ENCODE measurements at regions not wholly inside any gene's neighbourhood (a gene's known extent, or its start where the extent isn't known, plus 50 kb on each side); places are given as distances from the start of the nearest gene placed in this dataset.

DNA sequence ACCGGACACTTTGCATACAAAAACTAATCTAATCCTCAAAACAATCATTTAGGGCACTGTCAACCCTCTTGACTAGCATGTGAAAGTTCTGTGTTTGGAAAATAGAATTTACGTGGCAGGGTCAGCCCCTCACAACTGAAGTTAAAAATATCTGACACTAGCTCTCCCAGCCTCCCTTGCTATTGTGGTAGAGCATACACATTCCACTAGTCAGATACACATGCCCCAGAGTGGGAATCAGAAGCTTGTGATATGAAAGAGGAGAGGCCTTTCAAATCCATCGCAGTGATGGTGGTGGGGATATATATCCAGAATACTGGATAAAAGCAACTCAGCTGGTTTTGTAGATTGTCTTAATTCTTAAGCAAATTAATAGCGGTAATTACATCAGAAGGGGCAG lies 205.7 kb upstream of the IL15 start:
- no peak overlapping the region for H3K4me3 ChIP-seq (ENCODE audit: low read depth in 1 of 2, low read length in 2 of 2)
- H3K27me3 ChIP-seq (ENCODE audit: low read depth, low read length): no peaks in the 10 kb centered on the region
- H3K27ac ChIP-seq (ENCODE audit: low read length): no peak overlapping the region
- no peaks in the 10 kb centered on the region for H3K4me1 ChIP-seq (ENCODE audit: control insufficient read depth in 1 of 2, insufficient read depth in 2 of 2, low read length in 2 of 2)
- H3K36me3 ChIP-seq (ENCODE audit: control insufficient read depth in 1 of 2, insufficient read depth in 2 of 2, low read length in 2 of 2): no peaks in the 10 kb centered on the region
- H3K9me3 ChIP-seq (ENCODE audit: control insufficient read depth in 1 of 2, low read length in 2 of 2): no peaks in the 10 kb centered on the region

GRCh38 chr4:141432000-141432712 lies 204.2 kb upstream of the IL15 start:
- Histone ChIP-seq H3K4me1 (ENCODE audit: control insufficient read depth in 1 of 2, insufficient read depth in 2 of 2, low read length in 2 of 2) (no peaks in the 10 kb centered on the region), H3K4me3 (ENCODE audit: low read depth in 1 of 2, low read length in 2 of 2) (no peak overlapping the region), H3K27me3 (ENCODE audit: low read depth, low read length) (no peaks in the 10 kb centered on the region), H3K36me3 (ENCODE audit: control insufficient read depth in 1 of 2, insufficient read depth in 2 of 2, low read length in 2 of 2) (no peaks in the 10 kb centered on the region), H3K27ac (ENCODE audit: low read length) (no peak overlapping the region), H3K9me3 (ENCODE audit: control insufficient read depth in 1 of 2, low read length in 2 of 2) (no peaks in the 10 kb centered on the region)

- Histone ChIP-seq H3K4me3 (ENCODE audit: low read depth in 1 of 2, low read length in 2 of 2) (no peak overlapping the region), H3K9me3 (ENCODE audit: control insufficient read depth in 1 of 2, low read length in 2 of 2) (no peaks in the 10 kb centered on the region)
Measured at GRCh38 chr4:141435446-141436225, 200.7 kb upstream of the IL15 start.

GRCh38 chr4:141439223-141439622 lies 197.2 kb upstream of the IL15 start:
- Histone ChIP-seq H3K27ac (ENCODE audit: low read length) (no peak overlapping the region), H3K4me1 (ENCODE audit: control insufficient read depth in 1 of 2, insufficient read depth in 2 of 2, low read length in 2 of 2) (no peaks in the 10 kb centered on the region), H3K27me3 (ENCODE audit: low read depth, low read length) (no peaks in the 10 kb centered on the region), H3K9me3 (ENCODE audit: control insufficient read depth in 1 of 2, low read length in 2 of 2) (no peaks in the 10 kb centered on the region), H3K36me3 (ENCODE audit: control insufficient read depth in 1 of 2, insufficient read depth in 2 of 2, low read length in 2 of 2) (no peaks in the 10 kb centered on the region), H3K4me3 (ENCODE audit: low read depth in 1 of 2, low read length in 2 of 2) (no peak overlapping the region)

More at GRCh38 chr4:141435446-141436225, 200.7 kb upstream of the IL15 start:
- Histone ChIP-seq H3K27me3 (ENCODE audit: low read depth, low read length) (no peaks in the 10 kb centered on the region), H3K27ac (ENCODE audit: low read length) (no peak overlapping the region), H3K4me1 (ENCODE audit: control insufficient read depth in 1 of 2, insufficient read depth in 2 of 2, low read length in 2 of 2) (no peaks in the 10 kb centered on the region), H3K36me3 (ENCODE audit: control insufficient read depth in 1 of 2, insufficient read depth in 2 of 2, low read length in 2 of 2) (no peaks in the 10 kb centered on the region)

DNA sequence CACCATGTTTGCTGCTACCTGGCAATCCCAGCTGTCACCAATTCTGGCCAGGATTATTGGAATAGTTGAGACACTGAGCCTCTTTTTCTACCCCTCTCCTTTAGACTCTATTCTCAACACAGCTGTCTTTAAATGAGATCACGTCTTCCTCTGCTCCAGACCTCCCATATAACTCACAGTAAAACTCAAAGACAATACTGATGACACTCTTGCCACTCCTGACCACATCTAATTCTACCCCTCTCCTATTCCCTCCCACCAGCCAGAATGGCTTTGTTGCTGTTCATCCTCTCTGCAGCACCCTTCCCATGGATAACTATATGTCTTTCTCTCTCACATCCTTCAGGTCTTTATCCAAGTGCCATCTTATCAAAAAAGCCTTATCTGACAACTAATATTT lies 188.6 kb upstream of the IL15 start:
- Histone ChIP-seq H3K9me3 (ENCODE audit: control insufficient read depth in 1 of 2, low read length in 2 of 2) (no peaks in the 10 kb centered on the region), H3K27me3 (ENCODE audit: low read depth, low read length) (no peaks in the 10 kb centered on the region), H3K4me3 (ENCODE audit: low read depth in 1 of 2, low read length in 2 of 2) (no peak overlapping the region), H3K27ac (ENCODE audit: low read length) (no peak overlapping the region), H3K36me3 (ENCODE audit: control insufficient read depth in 1 of 2, insufficient read depth in 2 of 2, low read length in 2 of 2) (no peaks in the 10 kb centered on the region), H3K4me1 (ENCODE audit: control insufficient read depth in 1 of 2, insufficient read depth in 2 of 2, low read length in 2 of 2) (no peaks in the 10 kb centered on the region)

DNA sequence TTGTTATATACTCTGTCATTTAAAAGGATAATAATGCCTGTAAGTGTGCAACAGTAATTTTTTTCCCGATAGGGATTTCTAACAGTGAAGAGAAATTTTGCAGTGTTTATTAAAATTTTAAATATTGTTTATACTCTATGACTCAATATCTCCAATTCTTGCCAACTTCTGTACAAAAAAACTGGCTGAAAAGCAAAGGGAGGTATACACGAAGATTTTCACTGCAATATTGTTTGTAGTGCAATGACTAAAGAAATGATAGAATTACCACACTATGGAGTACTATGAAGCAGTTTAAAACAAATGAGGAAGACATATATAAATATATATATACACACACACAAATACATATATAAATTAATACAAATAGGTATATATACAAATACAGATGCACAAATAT lies 187.9 kb upstream of the IL15 start:
- no peak overlapping the region for H3K27ac ChIP-seq (ENCODE audit: low read length)
- no peaks in the 10 kb centered on the region for H3K9me3 ChIP-seq (ENCODE audit: control insufficient read depth in 1 of 2, low read length in 2 of 2)
- no peaks in the 10 kb centered on the region for H3K27me3 ChIP-seq (ENCODE audit: low read depth, low read length)
- H3K4me1 ChIP-seq (ENCODE audit: control insufficient read depth in 1 of 2, insufficient read depth in 2 of 2, low read length in 2 of 2): no peaks in the 10 kb centered on the region
- no peak overlapping the region for H3K4me3 ChIP-seq (ENCODE audit: low read depth in 1 of 2, low read length in 2 of 2)
- no peaks in the 10 kb centered on the region for H3K36me3 ChIP-seq (ENCODE audit: control insufficient read depth in 1 of 2, insufficient read depth in 2 of 2, low read length in 2 of 2)

DNA sequence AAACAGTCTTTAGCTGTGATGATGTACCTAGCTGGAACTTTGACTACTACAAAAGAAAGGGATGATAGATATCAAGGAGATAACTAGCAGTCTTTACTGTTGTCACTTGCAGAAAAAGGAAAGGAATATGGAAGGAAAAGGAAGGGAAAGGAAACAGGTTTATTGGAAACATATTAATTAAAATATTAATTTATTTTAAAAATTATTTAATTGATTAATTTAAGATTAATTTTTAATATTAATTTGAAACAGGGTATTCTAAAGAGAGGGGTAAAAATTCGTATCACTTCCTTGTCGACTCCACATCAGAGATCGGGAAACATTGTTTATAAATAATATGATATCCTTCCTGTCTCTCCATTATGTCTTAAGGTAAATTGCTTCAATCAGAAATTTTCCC lies 186.5 kb upstream of the IL15 start:
- Histone ChIP-seq H3K9me3 (ENCODE audit: control insufficient read depth in 1 of 2, low read length in 2 of 2) (no peaks in the 10 kb centered on the region), H3K4me1 (ENCODE audit: control insufficient read depth in 1 of 2, insufficient read depth in 2 of 2, low read length in 2 of 2) (no peaks in the 10 kb centered on the region), H3K27ac (ENCODE audit: low read length) (no peak overlapping the region), H3K27me3 (ENCODE audit: low read depth, low read length) (no peaks in the 10 kb centered on the region), H3K4me3 (ENCODE audit: low read depth in 1 of 2, low read length in 2 of 2) (no peak overlapping the region), H3K36me3 (ENCODE audit: control insufficient read depth in 1 of 2, insufficient read depth in 2 of 2, low read length in 2 of 2) (no peaks in the 10 kb centered on the region)

- H3K4me1 ChIP-seq (ENCODE audit: control insufficient read depth in 1 of 2, insufficient read depth in 2 of 2, low read length in 2 of 2): no peaks in the 10 kb centered on the region
- H3K4me3 ChIP-seq (ENCODE audit: low read depth in 1 of 2, low read length in 2 of 2): no peak overlapping the region
- H3K36me3 ChIP-seq (ENCODE audit: control insufficient read depth in 1 of 2, insufficient read depth in 2 of 2, low read length in 2 of 2): no peaks in the 10 kb centered on the region
- H3K27ac ChIP-seq (ENCODE audit: low read length): no peak overlapping the region
- H3K9me3 ChIP-seq (ENCODE audit: control insufficient read depth in 1 of 2, low read length in 2 of 2): no peaks in the 10 kb centered on the region
- H3K27me3 ChIP-seq (ENCODE audit: low read depth, low read length): no peaks in the 10 kb centered on the region
Measured at GRCh38 chr4:141455651-141456050, 180.7 kb upstream of the IL15 start.

- H3K4me3 ChIP-seq (ENCODE audit: low read depth in 1 of 2, low read length in 2 of 2): no peak overlapping the region
- H3K27me3 ChIP-seq (ENCODE audit: low read depth, low read length): no peaks in the 10 kb centered on the region
- no peaks in the 10 kb centered on the region for H3K4me1 ChIP-seq (ENCODE audit: control insufficient read depth in 1 of 2, insufficient read depth in 2 of 2, low read length in 2 of 2)
- no peak overlapping the region for H3K27ac ChIP-seq (ENCODE audit: low read length)
- H3K36me3 ChIP-seq (ENCODE audit: control insufficient read depth in 1 of 2, insufficient read depth in 2 of 2, low read length in 2 of 2): no peaks in the 10 kb centered on the region
- no peaks in the 10 kb centered on the region for H3K9me3 ChIP-seq (ENCODE audit: control insufficient read depth in 1 of 2, low read length in 2 of 2)
Measured at GRCh38 chr4:141457653-141458052, 178.7 kb upstream of the IL15 start.

- Histone ChIP-seq H3K27me3 (ENCODE audit: low read depth, low read length) (no peaks in the 10 kb centered on the region), H3K9me3 (ENCODE audit: control insufficient read depth in 1 of 2, low read length in 2 of 2) (no peaks in the 10 kb centered on the region), H3K27ac (ENCODE audit: low read length) (no peak overlapping the region), H3K4me3 (ENCODE audit: low read depth in 1 of 2, low read length in 2 of 2) (no peak overlapping the region), H3K4me1 (ENCODE audit: control insufficient read depth in 1 of 2, insufficient read depth in 2 of 2, low read length in 2 of 2) (no peaks in the 10 kb centered on the region), H3K36me3 (ENCODE audit: control insufficient read depth in 1 of 2, insufficient read depth in 2 of 2, low read length in 2 of 2) (no peaks in the 10 kb centered on the region)
Measured at GRCh38 chr4:141458501-141458900, 177.9 kb upstream of the IL15 start.

DNA sequence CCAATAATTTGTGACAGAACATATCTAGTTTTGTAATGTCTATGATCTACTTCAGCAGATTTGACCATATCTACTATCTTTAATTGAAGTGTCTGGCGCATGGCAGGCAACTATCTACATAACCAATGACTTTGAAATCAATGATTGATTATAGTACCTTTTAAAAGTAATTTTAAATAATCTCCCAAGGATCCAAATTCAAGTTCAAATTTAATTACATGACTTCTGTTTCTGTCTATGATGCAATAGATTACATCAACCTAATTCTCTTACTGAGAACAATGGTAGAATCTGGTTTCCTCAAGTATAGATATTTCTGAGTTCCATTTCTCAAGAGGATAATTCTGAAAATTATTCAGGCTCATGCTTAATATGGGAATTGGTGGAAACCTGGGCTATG lies 177.4 kb upstream of the IL15 start:
- no peaks in the 10 kb centered on the region for H3K9me3 ChIP-seq (ENCODE audit: control insufficient read depth in 1 of 2, low read length in 2 of 2)
- no peaks in the 10 kb centered on the region for H3K4me1 ChIP-seq (ENCODE audit: control insufficient read depth in 1 of 2, insufficient read depth in 2 of 2, low read length in 2 of 2)
- no peak overlapping the region for H3K4me3 ChIP-seq (ENCODE audit: low read depth in 1 of 2, low read length in 2 of 2)
- no peaks in the 10 kb centered on the region for H3K27me3 ChIP-seq (ENCODE audit: low read depth, low read length)
- H3K36me3 ChIP-seq (ENCODE audit: control insufficient read depth in 1 of 2, insufficient read depth in 2 of 2, low read length in 2 of 2): no peaks in the 10 kb centered on the region
- H3K27ac ChIP-seq (ENCODE audit: low read length): no peak overlapping the region
